Upper lobe of left lung (tissue), 4 donors: ENCODE measurements at regions not wholly inside any gene's neighbourhood (a gene's known extent, or its start where the extent isn't known, plus 50 kb on each side); places are given as distances from the start of the nearest gene placed in this dataset.

ENCODE experiments used
- CTCF ChIP-seq, 6 experiments: fragments of 450-650 bp in 4 of 6; fragments of 200-600 bp in 2 of 6; sonication (generic) in 2 of 6; IDR thresholded peaks; one replicate each; pipeline ENCODE4 v1.5.1; 2016 to 2019; ENCODE audit warnings: antibody characterized with exemption in 6 of 6
- POLR2A ChIP-seq, 4 donors: fragments of 450-650 bp; IDR thresholded peaks; one replicate each; pipeline ENCODE4 v1.5.1; 2016 to 2017; ENCODE audit warnings: antibody characterized with exemption in 4 of 4, mild to moderate bottlenecking in 2 of 4
- POLR2AphosphoS5 ChIP-seq, 2 donors: sonication (generic); formaldehyde crosslinking; IDR thresholded peaks; one replicate each; pipeline ENCODE4 v1.5.1; 2017; ENCODE audit warnings: antibody characterized with exemption in 2 of 2

- no peak for TF ChIP-seq CTCF (IDR thresholded peaks at IDR 0.05)
- no peak for TF ChIP-seq POLR2AphosphoS5 (IDR thresholded peaks at IDR 0.05)
- TF ChIP-seq POLR2A (IDR thresholded peaks at IDR 0.05): no peak
These were observed 74.2 kb upstream of the BHLHE40 start for GRCh38 chr3:4904811-4905695.
